ENCODE measurements at regions not wholly inside any gene's neighbourhood (a gene's known extent, or its start where the extent isn't known, plus 50 kb on each side); places are given as distances from the start of the nearest gene placed in this dataset.

DNA sequence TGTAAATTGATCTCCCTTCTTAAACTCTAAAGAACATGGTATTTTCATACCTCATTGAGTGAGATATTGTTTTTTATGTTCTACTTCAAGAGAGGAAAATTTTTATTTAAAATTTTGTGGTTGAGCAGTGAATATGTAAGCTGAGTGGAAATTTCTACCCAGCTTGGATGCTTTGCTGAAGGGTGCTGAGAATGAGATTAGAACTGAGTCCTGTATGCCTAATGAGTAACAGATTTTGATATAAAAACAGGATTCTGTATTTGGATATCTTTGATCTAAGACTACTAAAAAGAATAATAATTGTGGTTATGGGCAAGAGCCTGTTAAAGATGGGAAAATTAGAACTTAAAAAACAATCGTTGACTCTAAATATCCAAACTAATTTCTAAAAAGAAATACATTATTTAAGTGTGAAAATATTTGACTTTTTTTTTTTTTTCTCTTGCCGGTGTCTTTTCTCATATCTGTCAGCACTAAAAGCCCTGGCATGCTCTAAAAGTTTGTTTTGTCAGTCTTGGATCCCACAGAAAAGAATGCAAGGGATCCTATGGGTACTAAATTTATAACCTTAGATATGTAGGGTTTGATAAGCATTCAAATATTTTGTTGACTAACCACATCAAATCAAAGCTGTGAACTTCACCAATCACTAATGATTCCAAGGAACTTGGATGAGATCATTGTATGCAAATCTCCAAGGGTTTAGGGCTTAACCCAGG is 652.3 kb downstream of the PTPRC start:
- TF ChIP-seq, protein P1, sequence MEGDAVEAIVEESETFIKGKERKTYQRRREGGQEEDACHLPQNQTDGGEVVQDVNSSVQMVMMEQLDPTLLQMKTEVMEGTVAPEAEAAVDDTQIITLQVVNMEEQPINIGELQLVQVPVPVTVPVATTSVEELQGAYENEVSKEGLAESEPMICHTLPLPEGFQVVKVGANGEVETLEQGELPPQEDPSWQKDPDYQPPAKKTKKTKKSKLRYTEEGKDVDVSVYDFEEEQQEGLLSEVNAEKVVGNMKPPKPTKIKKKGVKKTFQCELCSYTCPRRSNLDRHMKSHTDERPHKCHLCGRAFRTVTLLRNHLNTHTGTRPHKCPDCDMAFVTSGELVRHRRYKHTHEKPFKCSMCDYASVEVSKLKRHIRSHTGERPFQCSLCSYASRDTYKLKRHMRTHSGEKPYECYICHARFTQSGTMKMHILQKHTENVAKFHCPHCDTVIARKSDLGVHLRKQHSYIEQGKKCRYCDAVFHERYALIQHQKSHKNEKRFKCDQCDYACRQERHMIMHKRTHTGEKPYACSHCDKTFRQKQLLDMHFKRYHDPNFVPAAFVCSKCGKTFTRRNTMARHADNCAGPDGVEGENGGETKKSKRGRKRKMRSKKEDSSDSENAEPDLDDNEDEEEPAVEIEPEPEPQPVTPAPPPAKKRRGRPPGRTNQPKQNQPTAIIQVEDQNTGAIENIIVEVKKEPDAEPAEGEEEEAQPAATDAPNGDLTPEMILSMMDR (IDR thresholded peaks at IDR 0.05), result no peak
- no peak for TF ChIP-seq POLR2A (IDR thresholded peaks at IDR 0.05)

All from thyroid gland (tissue), 4 donors.